ENCODE measurements at regions not wholly inside any gene's neighbourhood (a gene's known extent, or its start where the extent isn't known, plus 50 kb on each side); places are given as distances from the start of the nearest gene placed in this dataset.

DNA sequence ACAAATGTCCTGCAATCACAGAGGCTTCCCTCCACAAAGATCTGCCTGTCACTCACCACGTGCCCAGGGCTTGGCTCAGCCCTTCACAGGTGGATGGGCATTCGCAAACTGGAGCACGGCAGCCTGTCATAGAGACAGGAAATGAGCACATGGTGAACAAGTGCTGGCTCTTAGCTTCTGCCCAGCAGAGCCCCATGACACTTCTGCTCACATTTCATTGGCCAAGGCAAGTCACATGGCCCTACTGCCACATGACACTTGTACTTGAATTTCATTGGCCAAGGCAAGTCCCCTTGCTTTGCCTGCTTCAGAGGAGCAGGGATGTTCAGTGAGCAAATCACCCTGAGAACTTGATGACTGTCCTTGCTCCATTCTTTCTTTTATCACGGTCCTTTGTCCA, 110.8 kb upstream of the PPP2R2D start:
- TF ChIP-seq, protein P1, sequence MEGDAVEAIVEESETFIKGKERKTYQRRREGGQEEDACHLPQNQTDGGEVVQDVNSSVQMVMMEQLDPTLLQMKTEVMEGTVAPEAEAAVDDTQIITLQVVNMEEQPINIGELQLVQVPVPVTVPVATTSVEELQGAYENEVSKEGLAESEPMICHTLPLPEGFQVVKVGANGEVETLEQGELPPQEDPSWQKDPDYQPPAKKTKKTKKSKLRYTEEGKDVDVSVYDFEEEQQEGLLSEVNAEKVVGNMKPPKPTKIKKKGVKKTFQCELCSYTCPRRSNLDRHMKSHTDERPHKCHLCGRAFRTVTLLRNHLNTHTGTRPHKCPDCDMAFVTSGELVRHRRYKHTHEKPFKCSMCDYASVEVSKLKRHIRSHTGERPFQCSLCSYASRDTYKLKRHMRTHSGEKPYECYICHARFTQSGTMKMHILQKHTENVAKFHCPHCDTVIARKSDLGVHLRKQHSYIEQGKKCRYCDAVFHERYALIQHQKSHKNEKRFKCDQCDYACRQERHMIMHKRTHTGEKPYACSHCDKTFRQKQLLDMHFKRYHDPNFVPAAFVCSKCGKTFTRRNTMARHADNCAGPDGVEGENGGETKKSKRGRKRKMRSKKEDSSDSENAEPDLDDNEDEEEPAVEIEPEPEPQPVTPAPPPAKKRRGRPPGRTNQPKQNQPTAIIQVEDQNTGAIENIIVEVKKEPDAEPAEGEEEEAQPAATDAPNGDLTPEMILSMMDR (IDR thresholded peaks at IDR 0.05) = no peak
- no peak for TF ChIP-seq POLR2A (IDR thresholded peaks at IDR 0.05)

Measured in Peyer's patch (tissue), 4 donors.